ENCODE measurements at regions not wholly inside any gene's neighbourhood (a gene's known extent, or its start where the extent isn't known, plus 50 kb on each side); places are given as distances from the start of the nearest gene placed in this dataset.
"Not testable (repeated sequence)": the region's sequence is repeated elsewhere in the genome, so short reads cannot be mapped to it uniquely, and the experiment has no call there.

GRCh38 chr5:89320421-89321277 lies 437.7 kb upstream of the MEF2C start:
- DNase-seq: no peak

GRCh38 chr5:89317838-89318237 lies 434.9 kb upstream of the MEF2C start:
- not testable (repeated sequence) for DNase-seq

- no peak for DNase-seq
Observed at GRCh38 chr5:89315286-89316100, 432.5 kb upstream of the MEF2C start.

- DNase-seq: peak; percentile 77 to 88 (median 84)
Observed at GRCh38 chr5:89313804-89314588, 431.0 kb upstream of the MEF2C start.

GRCh38 chr5:89313044-89313443 lies 430.1 kb upstream of the MEF2C start:
- DNase-seq: no peak

- DNase-seq: no peak
Observed at GRCh38 chr5:89309268-89309667, 426.3 kb upstream of the MEF2C start.

GRCh38 chr5:89308606-89309040 lies 425.6 kb upstream of the MEF2C start:
- DNase-seq: no peak

- DNase-seq: no peak
Observed at GRCh38 chr5:89307972-89308371, 425.0 kb upstream of the MEF2C start.

- not testable (repeated sequence) for DNase-seq
Observed at GRCh38 chr5:89307141-89307540, 424.2 kb upstream of the MEF2C start.

GRCh38 chr5:89303033-89303480 lies 420.1 kb upstream of the MEF2C start:
- peak; percentile 56 to 83 (median 75) for DNase-seq

GRCh38 chr5:89302102-89302891 lies 419.3 kb upstream of the MEF2C start:
- peak; percentile 65 to 84 (median 80) for DNase-seq

GRCh38 chr5:89301321-89302025 lies 418.5 kb upstream of the MEF2C start:
- DNase-seq: peak in 2 of 3 donors; percentile 28 to 33

GRCh38 chr5:89300426-89300970 lies 417.5 kb upstream of the MEF2C start:
- DNase-seq: peak in 2 of 3 donors; percentile 29 to 41

GRCh38 chr5:89299998-89300397 lies 417.0 kb upstream of the MEF2C start:
- DNase-seq: no peak

- peak in 2 of 3 donors; percentile 25 to 36 for DNase-seq
Observed at GRCh38 chr5:89297066-89297465, 414.1 kb upstream of the MEF2C start.

GRCh38 chr5:89293810-89294209 lies 410.8 kb upstream of the MEF2C start:
- peak; percentile 83 to 98 (median 96) for DNase-seq

GRCh38 chr5:89292487-89292886 lies 409.5 kb upstream of the MEF2C start:
- DNase-seq: no peak

- no peak for DNase-seq
Observed at GRCh38 chr5:89289604-89290003, 406.6 kb upstream of the MEF2C start.

GRCh38 chr5:89287964-89288363 lies 405.0 kb upstream of the MEF2C start:
- no peak for DNase-seq

GRCh38 chr5:89286320-89286719 lies 403.3 kb upstream of the MEF2C start:
- no peak for DNase-seq
